ENCODE measurements at regions not wholly inside any gene's neighbourhood (a gene's known extent, or its start where the extent isn't known, plus 50 kb on each side); places are given as distances from the start of the nearest gene placed in this dataset.

- intact Hi-C loops (cut with DNase I): no loop called here
- no peak for DNase-seq
- Histone ChIP-seq H3K4me3 (no peak overlapping the region), H3K27ac (no peak overlapping the region), H3K27me3 (no peaks in the 10 kb centered on the region), H3K36me3 (replicated peaks in 1 of 2) (no peaks in the 10 kb centered on the region), H3K9me3 (replicated peaks in 1 of 3) (no peaks in the 10 kb centered on the region), H3K4me1 (replicated peaks in 1 of 2) (peaks cover 0 to 9% of the 10 kb centered on the region in 2 donors)
- 71 to 84% (median 81%) methylated on average over 4 of the region's 4 CpGs for WGBS, 4 donors
- TF ChIP-seq POLR2A (IDR thresholded peaks at IDR 0.05): no peak
- no peak for TF ChIP-seq CTCF (IDR thresholded peaks at IDR 0.05)
Observed at GRCh38 chr5:158473016-158473635, 614.2 kb upstream of the CLINT1 start.

DNA sequence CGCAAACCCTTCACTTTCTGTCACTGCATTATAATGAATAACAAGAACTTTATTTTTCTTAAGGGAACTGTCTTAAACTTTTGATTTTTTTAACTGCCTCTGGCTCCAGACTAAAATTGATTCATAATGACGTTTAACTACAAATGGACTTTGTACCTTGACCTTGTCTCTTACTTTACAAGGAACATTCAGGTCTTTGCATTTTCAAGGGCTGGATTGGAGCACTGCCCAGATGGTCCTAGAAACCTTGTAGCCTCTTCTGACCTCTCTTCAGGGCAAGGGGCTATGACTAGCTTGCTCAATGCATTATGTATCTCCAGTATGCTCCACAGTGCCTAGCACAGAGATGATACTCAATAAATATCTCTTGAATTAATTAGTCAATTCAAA lies 612.6 kb upstream of the CLINT1 start:
- Histone ChIP-seq H3K4me3 (no peak overlapping the region), H3K9me3 (replicated peaks in 1 of 3) (no peaks in the 10 kb centered on the region), H3K36me3 (replicated peaks in 1 of 2) (no peaks in the 10 kb centered on the region), H3K4me1 (replicated peaks in 1 of 2) (peaks cover 0 to 9% of the 10 kb centered on the region in 2 donors), H3K27me3 (no peaks in the 10 kb centered on the region), H3K27ac (no peak overlapping the region)
- intact Hi-C loops (cut with DNase I): no loop called here
- no peak for TF ChIP-seq CTCF (IDR thresholded peaks at IDR 0.05)
- TF ChIP-seq POLR2A (IDR thresholded peaks at IDR 0.05): no peak
- DNase-seq: no peak
- 27 to 48% (median 34%) methylated on average over 2 of the region's 2 CpGs for WGBS, 4 donors

DNA sequence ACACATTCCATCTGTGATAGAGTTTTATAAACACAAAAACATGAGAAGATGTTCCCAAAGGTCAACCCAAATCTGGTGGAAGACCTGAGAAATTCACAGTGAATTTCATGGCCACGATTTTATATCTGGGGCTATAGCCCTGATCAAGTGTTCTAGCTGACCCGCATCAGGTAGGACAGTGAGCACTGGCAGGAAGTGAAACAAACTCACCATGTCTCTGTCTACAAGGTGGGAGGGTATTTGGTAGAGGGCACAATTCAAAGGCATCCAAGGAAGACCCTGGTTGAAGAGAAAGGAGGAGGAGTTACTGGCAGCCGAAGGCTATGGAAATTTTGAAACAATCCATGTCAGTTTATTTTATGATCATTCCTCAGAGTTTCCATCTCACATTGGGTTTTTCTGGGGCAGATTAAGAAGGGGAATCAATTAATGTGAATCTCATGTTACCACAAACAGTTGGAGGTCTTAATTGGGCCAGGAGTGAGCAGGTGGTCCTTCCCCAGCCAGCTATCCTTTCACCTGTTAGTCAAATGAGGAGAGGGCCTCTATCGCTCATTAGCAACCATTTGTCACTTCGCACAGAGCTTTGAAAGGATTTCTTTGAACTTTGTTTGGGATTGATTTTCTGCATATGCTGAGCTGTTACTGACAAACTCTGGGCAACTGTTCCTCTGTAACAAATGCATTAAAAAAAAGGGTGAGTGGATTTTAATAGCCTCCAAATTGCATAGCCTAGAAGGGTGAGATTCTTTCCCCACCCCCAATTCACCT lies 612.0 kb upstream of the CLINT1 start:
- no peaks in the 10 kb centered on the region for H3K9me3 ChIP-seq (replicated peaks in 1 of 3)
- no peaks in the 10 kb centered on the region for H3K36me3 ChIP-seq (replicated peaks in 1 of 2)
- H3K27ac ChIP-seq: no peak overlapping the region
- H3K4me3 ChIP-seq: no peak overlapping the region
- DNase-seq: no peak
- no peak for TF ChIP-seq POLR2A (IDR thresholded peaks at IDR 0.05)
- no peak for TF ChIP-seq CTCF (IDR thresholded peaks at IDR 0.05)
- 83 to 87% (median 86%) methylated on average over 5 of the region's 5 CpGs for WGBS, 4 donors
- H3K27me3 ChIP-seq: no peaks in the 10 kb centered on the region
- intact Hi-C loops (cut with DNase I): no loop called here
- peaks cover 0 to 9% of the 10 kb centered on the region in 2 donors for H3K4me1 ChIP-seq (replicated peaks in 1 of 2)

GRCh38 chr5:158468444-158468843 lies 609.5 kb upstream of the CLINT1 start:
- no peaks in the 10 kb centered on the region for H3K9me3 ChIP-seq (replicated peaks in 1 of 3)
- H3K4me1 ChIP-seq (replicated peaks in 1 of 2): peaks cover 0 to 20% of the 10 kb centered on the region in 2 donors
- H3K27ac ChIP-seq: no peak overlapping the region
- DNase-seq: no peak
- intact Hi-C loops (cut with DNase I): no loop called here
- WGBS, 4 donors: 86 to 96% (median 88%) methylated on average over 2 of the region's 2 CpGs
- no peaks in the 10 kb centered on the region for H3K27me3 ChIP-seq
- TF ChIP-seq POLR2A (IDR thresholded peaks at IDR 0.05) (no peak), CTCF (IDR thresholded peaks at IDR 0.05) (no peak)
- no peaks in the 10 kb centered on the region for H3K36me3 ChIP-seq (replicated peaks in 1 of 2)
- no peak overlapping the region for H3K4me3 ChIP-seq

All from adrenal gland (tissue), 9 donors.